ENCODE measurements at regions not wholly inside any gene's neighbourhood (a gene's known extent, or its start where the extent isn't known, plus 50 kb on each side); places are given as distances from the start of the nearest gene placed in this dataset.

DNA sequence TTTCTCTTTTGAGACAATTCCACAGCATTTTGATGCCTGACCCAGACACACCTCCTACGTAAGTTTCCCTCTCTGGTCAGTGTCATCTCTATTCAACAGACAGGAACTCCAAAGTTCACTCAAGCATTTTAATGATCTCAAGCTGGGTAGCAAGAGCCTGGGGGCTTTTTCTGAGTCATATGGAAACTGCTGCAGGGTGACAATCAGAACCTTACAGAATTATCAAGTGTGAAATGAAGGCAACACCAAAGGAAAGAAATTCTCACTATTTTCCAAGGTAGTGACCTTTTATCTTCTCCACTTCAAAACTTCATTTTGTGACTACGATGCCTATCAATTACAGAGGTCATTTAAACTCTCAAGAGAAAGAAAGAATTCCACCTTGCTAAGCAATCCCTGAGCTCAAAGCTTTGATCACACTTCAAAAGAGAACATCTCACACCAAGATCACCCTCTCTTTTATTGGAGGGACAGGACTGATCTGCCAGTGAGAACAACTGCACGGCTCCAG lies 229.0 kb upstream of the ZC3H12C start:
- Histone ChIP-seq H3K27me3 (replicated peaks in 1 of 2; ENCODE audit: control insufficient read depth in 2 of 2, insufficient read depth in 2 of 2, low read length in 1 of 2) (no peaks in the 10 kb centered on the region), H3K4me2 (ENCODE audit: control insufficient read depth, insufficient read depth) (peak overlapping the region; percentile 57), H3K4me3 (no peak overlapping the region), H3K4me1 (ENCODE audit: control insufficient read depth, insufficient read depth, low read length) (peaks cover 19% of the 10 kb centered on the region), H3K27ac (ENCODE audit: control insufficient read depth, insufficient read depth) (no peak overlapping the region; the same call in 1 of the 2 replicates), H3K9ac (ENCODE audit: control insufficient read depth, insufficient read depth, low read length) (peak overlapping the region; percentile 37; the same call in 1 of the 2 replicates), H3K36me3 (ENCODE audit: control insufficient read depth in 2 of 2, insufficient read depth in 2 of 2, low read length in 1 of 2) (no peaks in the 10 kb centered on the region), H3K9me3 (replicated peaks; ENCODE audit: control insufficient read depth, insufficient read depth, low read length) (no peaks in the 10 kb centered on the region), H4K20me1 (ENCODE audit: control insufficient read depth, insufficient read depth) (no peaks in the 10 kb centered on the region), H2AFZ (ENCODE audit: control insufficient read depth, low read depth, low read length) (no peak overlapping the region; the same call in 1 of the 2 replicates), H3K79me2 (ENCODE audit: control insufficient read depth, insufficient read depth, low read length) (no peaks in the 10 kb centered on the region)
- peak; percentile 80 for DNase-seq (ENCODE audit: low read depth, low spot score)
- intact Hi-C loops (cut with micrococcal nuclease; ENCODE audit: unreplicated experiment), result no loop called here
- RAD21 ChIA-PET (ENCODE audit: unreplicated experiment), result interaction anchor here (0.8 to 4.7 kb wide), 6 partner anchors 9 to 486 kb away, joined by 3 to 40 read pairs (median 8); no protein-coding TSS in a partner anchor
- FAIRE-seq, result peak; percentile 82
- BruUV-seq (replicated peaks), result no TSS peak
- CTCF ChIA-PET, result interaction anchor here (1.0 to 4.7 kb wide), 6 partner anchors 8 to 569 kb away, joined by 3 to 49 read pairs (median 20); no protein-coding TSS in a partner anchor
- SMC1A ChIA-PET (ENCODE audit: uncharacterized antibody, unreplicated experiment), result interaction anchor here (0.8 to 4.6 kb wide), 13 partner anchors 9 to 509 kb away, joined by 3 to 47 read pairs (median 4); no protein-coding TSS in a partner anchor
- WGBS (ENCODE audit: insufficient coverage, insufficient replicate concordance, low lambda C conversion rate, missing lambda C conversion rate), result 18% methylated on average over 3 of the region's 3 CpGs
- in situ Hi-C loops (cut with MboI), result loop anchor here (5.0 kb wide), 2 partner anchors 78 to 508 kb away; no protein-coding TSS in a partner anchor
- peak; percentile 94 for ATAC-seq
- POLR2A ChIA-PET, result interaction anchor here (0.5 to 1.6 kb wide), 5 partner anchors 8 to 573 kb away, joined by 3 read pairs; no protein-coding TSS in a partner anchor
- TF ChIP-seq JUNB (IDR thresholded peaks at IDR 0.05) (peak; percentile 98), NR2F1 (conservative IDR thresholded peaks at IDR 0.05) (peak; percentile 93), ZNF24 (IDR thresholded peaks at IDR 0.05) (peak; percentile 29; the same call in 1 of the 2 replicates), IRF4 (IDR thresholded peaks at IDR 0.05; ENCODE audit: low read depth, low read length) (peak; percentile 95), TARDBP (IDR thresholded peaks at IDR 0.05; ENCODE audit: borderline replicate concordance) (no peak), LARP7 (IDR thresholded peaks at IDR 0.05) (no peak), IKZF2 (IDR thresholded peaks at IDR 0.05) (peak; percentile 98 to 99), BCL11A (IDR thresholded peaks at IDR 0.05; ENCODE audit: low read depth, low read length) (peak; percentile 98), ASH2L (IDR thresholded peaks at IDR 0.05; ENCODE audit: borderline replicate concordance, low read depth) (no peak), MEF2A (IDR thresholded peaks at IDR 0.05; ENCODE audit: insufficient read depth, low read depth, low read length) (peak; percentile 71; the same call in 1 of the 2 replicates), CHD2 (IDR thresholded peaks at IDR 0.05; ENCODE audit: borderline replicate concordance, low read depth, low read length) (peak; percentile 49; the same call in 1 of the 2 replicates), MTA2 (IDR thresholded peaks at IDR 0.05; ENCODE audit: low read depth) (peak; percentile 98), SUZ12 (IDR thresholded peaks at IDR 0.05; ENCODE audit: unreplicated experiment) (no peak), ZNF207 (IDR thresholded peaks at IDR 0.05; ENCODE audit: borderline replicate concordance) (no peak), POU2F2 (IDR thresholded peaks at IDR 0.05; ENCODE audit: borderline replicate concordance, low read depth, low read length) (peak; percentile 81; the same call in 1 of the 3 replicates), TBL1XR1 (IDR thresholded peaks at IDR 0.05; ENCODE audit: low read depth, low read length) (peak; percentile 73; the same call in 1 of the 2 replicates), SIX5 (IDR thresholded peaks at IDR 0.05; ENCODE audit: low read depth, low read length, severe bottlenecking) (no peak), CBX3 (IDR thresholded peaks at IDR 0.05; ENCODE audit: borderline replicate concordance, low read depth) (no peak)
- TF ChIP-seq, protein P1, sequence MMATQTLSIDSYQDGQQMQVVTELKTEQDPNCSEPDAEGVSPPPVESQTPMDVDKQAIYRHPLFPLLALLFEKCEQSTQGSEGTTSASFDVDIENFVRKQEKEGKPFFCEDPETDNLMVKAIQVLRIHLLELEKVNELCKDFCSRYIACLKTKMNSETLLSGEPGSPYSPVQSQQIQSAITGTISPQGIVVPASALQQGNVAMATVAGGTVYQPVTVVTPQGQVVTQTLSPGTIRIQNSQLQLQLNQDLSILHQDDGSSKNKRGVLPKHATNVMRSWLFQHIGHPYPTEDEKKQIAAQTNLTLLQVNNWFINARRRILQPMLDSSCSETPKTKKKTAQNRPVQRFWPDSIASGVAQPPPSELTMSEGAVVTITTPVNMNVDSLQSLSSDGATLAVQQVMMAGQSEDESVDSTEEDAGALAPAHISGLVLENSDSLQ (IDR thresholded peaks at IDR 0.05), result peak; percentile 78
- TF ChIP-seq, protein P2, sequence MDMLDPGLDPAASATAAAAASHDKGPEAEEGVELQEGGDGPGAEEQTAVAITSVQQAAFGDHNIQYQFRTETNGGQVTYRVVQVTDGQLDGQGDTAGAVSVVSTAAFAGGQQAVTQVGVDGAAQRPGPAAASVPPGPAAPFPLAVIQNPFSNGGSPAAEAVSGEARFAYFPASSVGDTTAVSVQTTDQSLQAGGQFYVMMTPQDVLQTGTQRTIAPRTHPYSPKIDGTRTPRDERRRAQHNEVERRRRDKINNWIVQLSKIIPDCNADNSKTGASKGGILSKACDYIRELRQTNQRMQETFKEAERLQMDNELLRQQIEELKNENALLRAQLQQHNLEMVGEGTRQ (IDR thresholded peaks at IDR 0.05; ENCODE audit: borderline replicate concordance, low read depth, low read length), result no peak
- TF ChIP-seq, protein P3, sequence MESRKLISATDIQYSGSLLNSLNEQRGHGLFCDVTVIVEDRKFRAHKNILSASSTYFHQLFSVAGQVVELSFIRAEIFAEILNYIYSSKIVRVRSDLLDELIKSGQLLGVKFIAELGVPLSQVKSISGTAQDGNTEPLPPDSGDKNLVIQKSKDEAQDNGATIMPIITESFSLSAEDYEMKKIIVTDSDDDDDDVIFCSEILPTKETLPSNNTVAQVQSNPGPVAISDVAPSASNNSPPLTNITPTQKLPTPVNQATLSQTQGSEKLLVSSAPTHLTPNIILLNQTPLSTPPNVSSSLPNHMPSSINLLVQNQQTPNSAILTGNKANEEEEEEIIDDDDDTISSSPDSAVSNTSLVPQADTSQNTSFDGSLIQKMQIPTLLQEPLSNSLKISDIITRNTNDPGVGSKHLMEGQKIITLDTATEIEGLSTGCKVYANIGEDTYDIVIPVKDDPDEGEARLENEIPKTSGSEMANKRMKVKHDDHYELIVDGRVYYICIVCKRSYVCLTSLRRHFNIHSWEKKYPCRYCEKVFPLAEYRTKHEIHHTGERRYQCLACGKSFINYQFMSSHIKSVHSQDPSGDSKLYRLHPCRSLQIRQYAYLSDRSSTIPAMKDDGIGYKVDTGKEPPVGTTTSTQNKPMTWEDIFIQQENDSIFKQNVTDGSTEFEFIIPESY (IDR thresholded peaks at IDR 0.05), result no peak
- TF ChIP-seq, protein P4, sequence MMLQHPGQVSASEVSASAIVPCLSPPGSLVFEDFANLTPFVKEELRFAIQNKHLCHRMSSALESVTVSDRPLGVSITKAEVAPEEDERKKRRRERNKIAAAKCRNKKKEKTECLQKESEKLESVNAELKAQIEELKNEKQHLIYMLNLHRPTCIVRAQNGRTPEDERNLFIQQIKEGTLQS (IDR thresholded peaks at IDR 0.05; ENCODE audit: borderline replicate concordance, extremely low read depth, low read depth, low read length), result no peak
